Endodermal cell (in vitro differentiated cells): ENCODE measurements at regions not wholly inside any gene's neighbourhood (a gene's known extent, or its start where the extent isn't known, plus 50 kb on each side); places are given as distances from the start of the nearest gene placed in this dataset.

Source experiments
- DNase-seq: peaks from one replicate; pipeline ENCODE4 v3.0.0-alpha.2; 2017
- H3K27ac ChIP-seq: 2 replicates; pipeline ENCODE4 v1.5.1; 2013; ENCODE audit warnings: mild to moderate bottlenecking, low read depth, low read length, moderate library complexity
- H3K27me3 ChIP-seq: 2 replicates; pipeline ENCODE4 v1.6.1; 2013; ENCODE audit warnings: mild to moderate bottlenecking, low read length, moderate library complexity; ENCODE audit not compliant: insufficient read depth, control insufficient read depth, poor library complexity, severe bottlenecking
- H3K36me3 ChIP-seq: 2 replicates; pipeline ENCODE4 v1.7.0; 2013; ENCODE audit warnings: mild to moderate bottlenecking, low read length, moderate library complexity; ENCODE audit not compliant: control insufficient read depth, insufficient read depth
- H3K4me1 ChIP-seq: one replicate; pipeline ENCODE4 v1.7.0; 2013; ENCODE audit warnings: low read length; ENCODE audit not compliant: control insufficient read depth, insufficient read depth
- H3K4me3 ChIP-seq: 2 replicates; pipeline ENCODE4 v1.5.1; 2013; ENCODE audit warnings: mild to moderate bottlenecking, low read length, moderate library complexity
- H3K9ac ChIP-seq: 2 replicates; pipeline ENCODE4 v1.6.1; 2013; ENCODE audit warnings: mild to moderate bottlenecking, low read length, moderate library complexity; ENCODE audit not compliant: poor library complexity, severe bottlenecking; ENCODE audit errors: extremely low read depth
- H3K9me3 ChIP-seq: 2 replicates; pipeline ENCODE4 v1.6.1; 2013; ENCODE audit warnings: mild to moderate bottlenecking, low read length, moderate library complexity; ENCODE audit not compliant: control insufficient read depth
- H3K27ac Mint-ChIP-seq: 2 replicates; pipeline ENCODE4 v1.8.0; 2020; ENCODE audit warnings: mixed read lengths
- H3K27me3 Mint-ChIP-seq: 2 replicates; pipeline ENCODE4 v1.8.0; 2021; ENCODE audit warnings: mild to moderate bottlenecking, mixed read lengths; ENCODE audit not compliant: insufficient read depth
- H3K36me3 Mint-ChIP-seq: 2 replicates; pipeline ENCODE4 v1.8.0; 2020; ENCODE audit warnings: low read depth, mixed read lengths
- H3K4me1 Mint-ChIP-seq: 2 replicates; pipeline ENCODE4 v1.8.0; 2020; ENCODE audit warnings: mixed read lengths
- H3K4me3 Mint-ChIP-seq: 2 replicates; pipeline ENCODE4 v1.8.0; 2020; ENCODE audit warnings: mild to moderate bottlenecking, moderate library complexity, mixed read lengths
- H3K9me3 Mint-ChIP-seq: 2 replicates; pipeline ENCODE4 v1.8.0; 2020; ENCODE audit warnings: mild to moderate bottlenecking, mixed read lengths
- WGBS, 2 experiments: methylation state at CpG; one replicate each; pipeline versions ENCODE4 v1.1.5 to v1.1.7; 2013; ENCODE audit warnings: missing lambda C conversion rate in 2 of 2, mixed read lengths in 1 of 2; ENCODE audit not compliant: insufficient coverage in 1 of 2, insufficient read length in 1 of 2; 5-methylcytosine and 5-hydroxymethylcytosine counted together
- TF ChIP-seq, protein P1 (sequence below): fragments of 200-600 bp; sonication (generic); conservative IDR thresholded peaks from 2 replicates; pipeline ENCODE4 v1.5.0; 2021; ENCODE audit warnings: antibody characterized with exemption, mild to moderate bottlenecking

DNA sequence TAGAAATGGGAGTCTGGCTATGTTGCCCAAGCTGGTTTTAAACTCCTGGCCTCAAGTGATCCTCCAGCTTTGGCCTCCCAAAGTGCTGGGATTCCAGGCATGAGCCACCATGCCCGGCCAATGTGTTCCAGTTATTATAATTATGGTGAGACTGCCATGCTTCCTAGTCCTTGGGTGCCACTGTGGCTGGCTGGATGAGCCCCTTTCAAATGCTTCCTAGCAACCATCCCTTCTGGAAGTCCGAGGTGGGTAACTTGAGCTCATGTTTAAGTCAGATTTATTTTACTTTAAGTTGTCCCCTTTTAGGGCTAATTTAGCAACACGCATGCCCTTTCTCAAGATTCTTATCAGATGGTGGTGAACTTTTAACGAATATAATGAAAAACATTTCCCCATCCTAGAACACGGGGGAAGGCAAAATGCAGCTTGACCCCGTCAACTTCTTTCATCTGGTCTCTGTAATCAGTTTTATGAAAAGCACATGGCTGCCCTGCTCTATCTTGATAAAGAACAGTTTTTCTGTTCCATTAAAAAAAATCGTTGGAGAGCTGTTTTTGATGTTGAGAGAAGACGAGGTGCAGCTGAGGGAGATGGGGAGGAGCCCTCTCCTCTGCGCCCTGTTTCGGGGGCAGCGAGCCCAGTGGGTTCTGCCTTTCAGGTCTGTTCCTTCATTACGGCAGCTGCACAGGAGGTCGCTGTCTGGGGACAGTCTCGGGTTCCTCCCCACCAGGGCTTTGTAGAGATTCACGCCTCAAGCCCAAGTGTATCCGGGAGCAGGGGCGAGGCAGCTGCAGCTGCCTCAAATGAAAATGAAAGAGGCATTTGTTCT, 61.0 kb upstream of the MKI67 start:
- H3K36me3 ChIP-seq: no peaks in the 10 kb centered on the region
- H3K27me3 ChIP-seq: no peaks in the 10 kb centered on the region
- Mint-ChIP-seq H3K27me3 (no peaks in the 10 kb centered on the region), H3K4me1 (no peaks in the 10 kb centered on the region), H3K4me3 (no peak overlapping the region), H3K9me3 (peaks cover 10% of the 10 kb centered on the region), H3K27ac (no peak overlapping the region), H3K36me3 (no peaks in the 10 kb centered on the region)
- H3K4me3 ChIP-seq: no peak overlapping the region
- no peak overlapping the region for H3K9ac ChIP-seq
- 84 to 89% methylated on average over 12 to 17 of the region's 17 CpGs for WGBS, 2 experiments
- no peak overlapping the region for H3K27ac ChIP-seq
- TF ChIP-seq, protein P1, sequence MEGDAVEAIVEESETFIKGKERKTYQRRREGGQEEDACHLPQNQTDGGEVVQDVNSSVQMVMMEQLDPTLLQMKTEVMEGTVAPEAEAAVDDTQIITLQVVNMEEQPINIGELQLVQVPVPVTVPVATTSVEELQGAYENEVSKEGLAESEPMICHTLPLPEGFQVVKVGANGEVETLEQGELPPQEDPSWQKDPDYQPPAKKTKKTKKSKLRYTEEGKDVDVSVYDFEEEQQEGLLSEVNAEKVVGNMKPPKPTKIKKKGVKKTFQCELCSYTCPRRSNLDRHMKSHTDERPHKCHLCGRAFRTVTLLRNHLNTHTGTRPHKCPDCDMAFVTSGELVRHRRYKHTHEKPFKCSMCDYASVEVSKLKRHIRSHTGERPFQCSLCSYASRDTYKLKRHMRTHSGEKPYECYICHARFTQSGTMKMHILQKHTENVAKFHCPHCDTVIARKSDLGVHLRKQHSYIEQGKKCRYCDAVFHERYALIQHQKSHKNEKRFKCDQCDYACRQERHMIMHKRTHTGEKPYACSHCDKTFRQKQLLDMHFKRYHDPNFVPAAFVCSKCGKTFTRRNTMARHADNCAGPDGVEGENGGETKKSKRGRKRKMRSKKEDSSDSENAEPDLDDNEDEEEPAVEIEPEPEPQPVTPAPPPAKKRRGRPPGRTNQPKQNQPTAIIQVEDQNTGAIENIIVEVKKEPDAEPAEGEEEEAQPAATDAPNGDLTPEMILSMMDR: no peak
- H3K9me3 ChIP-seq: peaks cover 5% of the 10 kb centered on the region
- H3K4me1 ChIP-seq: no peaks in the 10 kb centered on the region
- no peak for DNase-seq

DNA sequence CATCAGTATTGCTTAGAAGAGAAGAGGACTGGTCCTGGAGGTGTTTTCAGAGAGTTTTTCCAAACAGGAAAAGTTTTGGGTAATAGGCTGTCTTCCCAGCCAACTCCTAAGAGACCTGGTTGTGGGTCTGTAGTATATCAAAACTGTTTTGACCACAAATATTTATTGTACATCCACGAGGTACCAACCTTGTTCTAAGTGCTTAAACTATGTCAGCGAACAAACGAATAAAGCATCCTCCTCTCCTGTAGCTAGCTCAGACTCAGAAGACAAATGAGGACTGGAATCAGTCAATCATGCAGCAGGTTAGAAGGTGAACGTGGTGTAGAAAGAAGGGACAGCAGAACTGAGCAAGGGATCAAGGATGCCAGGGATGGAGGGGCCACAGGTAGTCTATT, 61.6 kb upstream of the MKI67 start:
- peaks cover 1% of the 10 kb centered on the region for H3K9me3 ChIP-seq
- no peak overlapping the region for H3K9ac ChIP-seq
- H3K4me1 Mint-ChIP-seq: no peaks in the 10 kb centered on the region
- no peak for DNase-seq
- H3K27ac ChIP-seq: no peak overlapping the region
- H3K9me3 Mint-ChIP-seq: peaks cover 7% of the 10 kb centered on the region
- 79 to 89% methylated on average over 1 to 4 of the region's 4 CpGs for WGBS, 2 experiments
- H3K27me3 Mint-ChIP-seq: no peaks in the 10 kb centered on the region
- H3K27ac Mint-ChIP-seq: no peak overlapping the region
- H3K4me3 ChIP-seq: no peak overlapping the region
- H3K4me3 Mint-ChIP-seq: no peak overlapping the region
- TF ChIP-seq, protein P1: no peak
- H3K36me3 ChIP-seq: no peaks in the 10 kb centered on the region
- no peaks in the 10 kb centered on the region for H3K27me3 ChIP-seq
- no peaks in the 10 kb centered on the region for H3K4me1 ChIP-seq
- no peaks in the 10 kb centered on the region for H3K36me3 Mint-ChIP-seq

DNA sequence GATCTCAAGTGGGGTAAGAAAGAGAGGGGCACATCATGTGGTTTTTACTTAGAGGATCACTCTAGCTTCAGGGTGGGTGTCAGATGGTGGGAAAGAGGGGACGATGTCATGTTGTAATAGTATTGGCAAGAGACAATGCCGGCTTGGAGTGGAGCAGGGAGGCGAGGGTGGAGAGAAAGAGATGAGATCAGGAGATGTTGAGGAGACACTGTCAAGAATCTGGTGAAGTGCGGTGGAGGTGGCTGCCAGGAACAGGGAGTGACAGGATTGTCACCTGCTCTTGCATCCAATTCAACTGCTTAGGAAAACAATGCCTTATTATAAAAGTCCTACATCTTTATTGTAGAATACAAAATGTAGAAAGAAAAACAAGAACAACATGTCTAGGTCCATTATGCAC, 63.0 kb upstream of the MKI67 start:
- no peak overlapping the region for H3K27ac ChIP-seq
- 88 to 100% methylated on average over 3 to 4 of the region's 4 CpGs for WGBS, 2 experiments
- Mint-ChIP-seq H3K36me3 (no peaks in the 10 kb centered on the region), H3K27ac (no peak overlapping the region), H3K4me3 (no peak overlapping the region), H3K9me3 (no peaks in the 10 kb centered on the region), H3K27me3 (no peaks in the 10 kb centered on the region), H3K4me1 (no peaks in the 10 kb centered on the region)
- no peaks in the 10 kb centered on the region for H3K27me3 ChIP-seq
- no peak overlapping the region for H3K9ac ChIP-seq
- DNase-seq: no peak
- H3K9me3 ChIP-seq: no peaks in the 10 kb centered on the region
- no peaks in the 10 kb centered on the region for H3K4me1 ChIP-seq
- no peak overlapping the region for H3K4me3 ChIP-seq
- TF ChIP-seq, protein P1: no peak
- no peaks in the 10 kb centered on the region for H3K36me3 ChIP-seq
